ENCODE measurements at regions not wholly inside any gene's neighbourhood (a gene's known extent, or its start where the extent isn't known, plus 50 kb on each side); places are given as distances from the start of the nearest gene placed in this dataset.

- DNase-seq (ENCODE audit: low read depth in 2 of 2): no peak
- TF ChIP-seq CTCF (IDR thresholded peaks at IDR 0.05; ENCODE audit: low read depth, low read length): no peak
- H3K4me3 ChIP-seq (replicated peaks in 1 of 2; ENCODE audit: low read depth in 2 of 2, low read length in 2 of 2): no peak overlapping the region
Observed at GRCh38 chr3:31291818-31292217, 240.9 kb upstream of the STT3B start.

DNA sequence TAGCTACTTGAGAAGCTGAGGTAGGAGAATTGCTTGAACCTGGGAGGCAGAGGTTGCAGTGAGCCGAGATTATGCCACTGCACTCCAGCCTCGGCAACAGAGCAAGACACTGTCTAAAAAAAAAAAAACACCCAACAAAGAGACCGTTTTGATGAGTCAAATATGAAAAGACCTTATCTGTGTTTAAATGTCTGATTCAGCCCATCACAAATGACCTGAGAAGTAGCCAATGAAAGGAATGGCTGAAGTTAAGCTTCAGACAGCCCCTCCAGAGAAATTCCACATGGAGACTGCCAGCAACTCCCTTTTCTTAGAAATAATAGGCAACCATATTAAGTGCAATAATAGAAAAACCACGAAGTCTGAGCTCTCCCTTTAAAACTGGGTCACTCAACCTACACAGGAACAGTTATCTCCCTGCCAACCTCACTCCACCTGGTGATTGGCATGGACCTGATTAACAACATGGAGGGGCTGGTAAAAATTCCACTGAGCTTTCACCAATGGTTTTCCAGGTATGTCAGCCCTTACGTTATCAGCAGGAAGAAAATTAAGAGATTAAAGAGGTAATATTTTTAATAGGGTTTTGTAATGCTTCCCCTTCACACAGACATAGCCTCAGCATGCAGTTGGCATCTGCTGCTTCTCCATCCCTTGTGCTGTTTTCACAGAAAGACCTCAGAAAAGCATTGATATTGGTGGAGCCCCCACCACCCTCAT lies 238.1 kb upstream of the STT3B start:
- TF ChIP-seq CTCF (IDR thresholded peaks at IDR 0.05; ENCODE audit: low read depth, low read length): no peak
- peak in 1 of 2 donors; percentile 28 for DNase-seq (ENCODE audit: low read depth in 2 of 2)
- no peak overlapping the region for H3K4me3 ChIP-seq (replicated peaks in 1 of 2; ENCODE audit: low read depth in 2 of 2, low read length in 2 of 2)

DNA sequence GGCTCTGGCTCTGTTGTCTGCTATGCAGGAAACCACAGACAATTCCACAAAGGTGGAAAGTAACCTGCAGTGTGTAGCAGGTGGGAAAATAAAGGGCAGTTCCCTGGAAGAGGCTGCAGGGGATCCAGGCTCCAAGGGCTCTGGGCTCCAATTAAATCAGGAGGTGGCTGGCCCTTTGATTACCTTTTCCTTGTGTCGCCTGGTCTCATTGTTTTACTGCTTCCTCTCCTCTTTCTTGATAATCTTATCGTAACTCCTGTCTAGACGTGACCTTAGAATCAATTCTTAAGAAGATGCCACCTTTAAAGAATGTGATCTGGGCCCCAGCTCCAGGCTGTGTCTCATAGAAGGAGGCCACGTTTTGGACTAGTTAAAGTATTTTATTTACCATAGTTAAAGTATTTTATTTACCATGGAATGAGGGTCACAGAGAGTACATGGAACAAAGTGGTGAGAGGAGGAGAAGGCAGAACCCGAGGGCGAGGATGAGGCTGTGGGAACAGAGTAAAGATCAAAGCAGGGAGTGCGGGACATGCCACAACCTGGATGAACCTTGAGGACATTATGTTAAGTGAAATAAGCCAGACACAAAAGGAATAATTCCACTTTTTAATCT lies 237.5 kb upstream of the STT3B start:
- no peak for TF ChIP-seq CTCF (IDR thresholded peaks at IDR 0.05; ENCODE audit: low read depth, low read length)
- DNase-seq (ENCODE audit: low read depth in 2 of 2): no peak

GRCh38 chr3:31297726-31298298 lies 234.9 kb upstream of the STT3B start:
- TF ChIP-seq CTCF (IDR thresholded peaks at IDR 0.05; ENCODE audit: low read depth, low read length): no peak
- no peak overlapping the region for H3K4me3 ChIP-seq (replicated peaks in 1 of 2; ENCODE audit: low read depth in 2 of 2, low read length in 2 of 2)
- DNase-seq (ENCODE audit: low read depth in 2 of 2): no peak

More for the DNA sequence above, 237.5 kb upstream of the STT3B start:
- no peak overlapping the region for H3K4me3 ChIP-seq (replicated peaks in 1 of 2; ENCODE audit: low read depth in 2 of 2, low read length in 2 of 2)

GRCh38 chr3:31300456-31301443 lies 232.0 kb upstream of the STT3B start:
- DNase-seq (ENCODE audit: low read depth in 2 of 2): peak; percentile 35 to 47
- TF ChIP-seq CTCF (IDR thresholded peaks at IDR 0.05; ENCODE audit: low read depth, low read length): no peak
- no peak overlapping the region for H3K4me3 ChIP-seq (replicated peaks in 1 of 2; ENCODE audit: low read depth in 2 of 2, low read length in 2 of 2)

DNA sequence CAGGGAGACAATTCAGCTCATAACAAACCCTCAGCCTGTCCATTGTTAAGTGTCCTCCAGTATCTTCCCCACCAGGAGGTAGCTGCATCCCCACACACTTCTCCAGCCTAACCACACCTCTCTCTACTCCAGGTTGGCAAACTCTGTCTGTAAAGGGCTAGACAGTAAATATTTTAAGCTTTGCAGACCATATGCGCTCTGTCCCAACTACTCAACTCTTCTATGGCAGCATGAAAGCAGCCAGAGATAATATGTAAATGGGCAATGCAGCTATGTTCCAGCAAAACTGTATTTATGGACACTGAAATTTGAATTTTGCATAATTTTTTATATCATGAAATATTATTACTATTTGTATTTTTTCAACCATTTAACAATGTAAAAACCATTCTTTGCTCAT lies 230.4 kb upstream of the STT3B start:
- H3K4me3 ChIP-seq (replicated peaks in 1 of 2; ENCODE audit: low read depth in 2 of 2, low read length in 2 of 2): no peak overlapping the region
- TF ChIP-seq CTCF (IDR thresholded peaks at IDR 0.05; ENCODE audit: low read depth, low read length): no peak
- DNase-seq (ENCODE audit: low read depth in 2 of 2): no peak

Data from cardiac fibroblast (primary cell).